ENCODE measurements at regions not wholly inside any gene's neighbourhood (a gene's known extent, or its start where the extent isn't known, plus 50 kb on each side); places are given as distances from the start of the nearest gene placed in this dataset.
"Not testable (repeated sequence)": the region's sequence is repeated elsewhere in the genome, so short reads cannot be mapped to it uniquely, and the experiment has no call there.

GRCh38 chr2:113386780-113387433 is 50.6 kb upstream of the ZNG1B start:
- DNase-seq (ENCODE audit: low read depth, low spot score): not testable (repeated sequence)

- not testable (repeated sequence) for DNase-seq (ENCODE audit: low read depth, low spot score)
Observed at GRCh38 chr2:113379621-113380020, 57.9 kb upstream of the ZNG1B start.

- DNase-seq (ENCODE audit: low read depth, low spot score): no peak
Observed at GRCh38 chr2:113376913-113377445, 60.5 kb upstream of the ZNG1B start.

DNA sequence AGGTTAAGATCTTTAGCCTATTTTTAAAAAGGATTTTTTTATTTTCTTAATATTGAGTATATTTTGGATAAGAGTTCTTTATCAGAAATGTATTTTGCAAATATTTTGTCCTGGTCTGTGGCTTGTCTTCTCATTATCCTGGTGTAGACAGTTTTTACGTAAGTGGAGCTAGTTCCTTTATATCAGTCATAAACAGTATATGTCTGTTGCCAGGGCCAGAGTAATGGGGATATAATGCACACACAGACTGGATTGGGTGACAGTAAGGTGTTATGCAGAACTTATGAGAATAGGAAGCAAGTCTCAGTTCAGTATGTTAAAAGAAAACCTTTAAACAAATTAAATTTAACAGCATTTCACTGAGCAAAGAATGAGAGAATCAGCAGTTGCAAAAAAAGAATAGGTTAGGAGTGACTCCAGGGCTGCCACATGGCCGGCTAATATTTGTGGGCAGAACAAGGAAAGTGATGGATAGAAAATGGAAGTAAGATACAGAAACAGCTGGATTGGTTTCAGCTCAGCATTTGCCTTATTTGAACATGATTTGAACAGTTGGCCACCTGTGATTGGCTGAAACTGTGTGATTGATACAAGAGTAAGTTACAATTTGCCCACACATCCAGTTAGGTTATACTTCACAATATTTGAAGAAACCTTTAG is 61.1 kb upstream of the ZNG1B start:
- no peak for DNase-seq (ENCODE audit: low read depth, low spot score)

DNA sequence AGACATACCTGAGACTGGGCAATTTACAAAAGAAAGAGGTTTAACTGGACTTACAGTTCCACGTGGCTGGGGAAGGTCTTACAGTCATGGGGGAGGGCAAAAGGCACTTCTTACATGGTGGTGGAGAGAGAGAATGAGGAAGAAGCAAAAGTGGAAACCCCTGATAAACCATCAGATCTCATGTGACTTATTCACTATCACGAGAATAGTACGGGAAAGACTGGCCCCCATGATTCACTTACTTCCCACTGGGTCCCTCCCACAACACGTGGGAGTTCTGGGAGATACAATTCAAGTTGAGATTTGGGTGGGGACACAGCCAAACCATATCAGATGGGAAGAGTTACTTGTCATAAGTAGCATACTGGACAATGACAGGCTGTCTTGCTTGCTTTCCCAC is 62.6 kb upstream of the ZNG1B start:
- not testable (repeated sequence) for DNase-seq (ENCODE audit: low read depth, low spot score)

- not testable (repeated sequence) for DNase-seq (ENCODE audit: low read depth, low spot score)
Observed at GRCh38 chr2:113372258-113372834, 65.1 kb upstream of the ZNG1B start.

- peak; percentile 41 for DNase-seq (ENCODE audit: low read depth, low spot score)
Observed at GRCh38 chr2:113370478-113371091, 66.9 kb upstream of the ZNG1B start.

- no peak for DNase-seq (ENCODE audit: low read depth, low spot score)
Observed at GRCh38 chr2:113370030-113370429, 67.5 kb upstream of the ZNG1B start.

GRCh38 chr2:113368581-113368980 is 68.9 kb upstream of the ZNG1B start:
- not testable (repeated sequence) for DNase-seq (ENCODE audit: low read depth, low spot score)

DNA sequence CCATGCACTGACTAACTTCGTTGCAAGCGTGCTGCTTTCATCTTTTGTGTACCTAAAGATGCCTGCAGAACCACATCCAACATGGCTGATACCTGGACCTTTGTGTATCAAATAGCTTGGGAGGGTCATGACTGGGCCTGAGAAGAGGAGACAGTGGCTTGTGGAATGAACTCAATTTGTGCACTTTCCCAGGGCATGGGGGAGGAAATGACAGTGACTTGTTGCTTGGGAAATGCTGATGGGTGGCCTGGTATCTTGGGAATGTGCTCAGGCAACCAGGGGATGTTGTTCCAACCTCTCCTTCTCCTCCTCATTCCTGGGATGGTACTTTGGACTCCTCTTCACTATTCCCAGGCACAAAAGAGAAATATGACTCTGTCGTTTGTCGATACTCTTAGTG is 70.7 kb upstream of the ZNG1B start:
- DNase-seq (ENCODE audit: low read depth, low spot score): not testable (repeated sequence)

GRCh38 chr2:113365791-113366190 is 71.7 kb upstream of the ZNG1B start:
- not testable (repeated sequence) for DNase-seq (ENCODE audit: low read depth, low spot score)

DNA sequence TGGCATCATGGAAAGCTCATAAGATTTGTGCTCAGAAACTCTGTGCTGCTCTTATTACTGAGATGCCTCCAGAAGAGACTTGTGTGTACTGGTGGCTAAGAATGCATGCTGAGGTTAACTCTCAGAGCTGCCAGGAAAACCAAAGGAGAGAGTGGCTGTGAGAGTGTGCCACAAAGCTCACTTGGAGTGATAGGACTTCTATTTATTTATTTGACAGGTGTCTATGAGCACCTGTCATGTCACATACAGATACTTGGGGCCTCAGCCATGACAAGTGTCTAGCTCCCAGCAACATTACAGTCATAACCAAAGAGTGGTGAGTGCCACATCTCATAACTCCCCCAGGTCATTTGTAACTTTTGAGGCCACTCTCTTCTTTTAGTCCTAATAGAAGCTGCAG is 72.2 kb upstream of the ZNG1B start:
- not testable (repeated sequence) for DNase-seq (ENCODE audit: low read depth, low spot score)

DNA sequence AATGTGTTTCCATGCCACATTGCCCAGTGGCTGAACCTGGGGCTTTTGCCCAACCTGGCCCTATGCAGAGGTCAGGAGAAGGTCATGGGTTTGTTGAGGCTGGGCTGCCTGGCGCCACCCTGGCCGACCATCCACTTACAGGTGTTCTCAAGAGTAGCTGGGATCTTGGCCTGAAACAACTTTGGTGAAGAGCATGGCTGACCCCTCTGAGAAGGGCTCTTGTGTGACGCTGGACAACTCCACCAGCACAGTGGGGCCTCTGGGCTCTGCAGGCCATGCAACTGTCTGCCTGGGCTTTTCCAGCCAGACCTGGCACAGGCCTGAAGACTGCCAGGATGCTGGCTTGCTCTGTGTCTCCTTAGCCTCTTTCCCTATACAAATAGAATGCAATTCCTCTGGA is 76.4 kb upstream of the ZNG1B start:
- no peak for DNase-seq (ENCODE audit: low read depth, low spot score)

GRCh38 chr2:113357071-113357470 is 78.3 kb upstream of the PAX8 start:
- no peak for DNase-seq (ENCODE audit: low read depth, low spot score)

DNA sequence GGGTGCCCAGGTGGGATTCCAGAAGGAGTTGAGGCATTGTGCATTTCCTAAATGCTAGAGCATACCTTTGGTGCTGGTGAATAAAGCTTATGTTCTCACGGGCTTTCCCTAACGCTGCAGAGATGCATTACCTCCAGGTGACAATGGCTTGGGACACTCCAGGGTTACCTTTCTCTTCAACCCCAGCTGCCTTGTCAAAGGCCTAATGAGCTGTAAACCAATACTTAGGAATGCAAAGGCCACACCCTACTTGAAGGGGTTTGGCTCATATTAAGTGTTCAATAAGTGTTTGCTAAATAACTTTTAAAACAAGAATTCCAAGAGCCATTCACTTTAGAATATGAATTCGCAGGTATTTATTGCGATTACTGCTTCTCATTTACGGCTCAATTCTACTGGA is 77.6 kb upstream of the PAX8 start:
- not testable (repeated sequence) for DNase-seq (ENCODE audit: low read depth, low spot score)

DNA sequence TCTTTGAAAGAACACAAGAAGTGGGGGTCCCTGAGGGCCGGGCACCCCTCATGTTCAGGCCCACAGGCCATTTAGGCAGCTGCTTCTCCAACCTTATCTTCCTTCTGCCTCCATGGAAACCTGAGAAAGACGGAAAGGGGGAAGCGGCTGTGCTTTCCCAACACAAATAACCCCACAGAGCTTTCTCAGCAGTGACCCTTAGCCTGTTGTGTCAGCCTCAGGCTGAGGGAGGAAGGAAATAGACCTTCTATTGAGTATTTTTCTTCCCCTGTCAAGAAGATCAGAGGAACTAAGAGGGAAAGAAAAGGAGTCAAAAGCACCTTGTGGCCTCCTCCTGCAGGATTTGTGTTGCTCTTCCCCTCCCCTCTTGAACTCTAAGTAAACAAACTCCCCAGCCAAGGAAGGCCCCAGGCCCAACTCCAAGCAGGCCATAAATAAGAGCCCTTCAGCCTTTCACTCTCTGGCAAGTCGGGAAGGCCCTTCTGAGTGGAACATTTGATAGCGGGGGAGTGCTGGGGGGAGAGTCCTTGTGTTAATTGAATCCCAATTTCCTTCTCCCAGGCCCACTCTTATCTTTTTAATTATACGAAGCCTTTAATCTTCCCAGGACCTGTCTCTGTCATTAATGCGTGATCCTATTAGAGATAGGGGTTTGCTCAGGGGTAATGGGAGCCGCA is 76.8 kb upstream of the PAX8 start:
- DNase-seq (ENCODE audit: low read depth, low spot score): not testable (repeated sequence)

- DNase-seq (ENCODE audit: low read depth, low spot score): no peak
Observed at GRCh38 chr2:113351375-113352355, 72.9 kb upstream of the PAX8 start.

DNA sequence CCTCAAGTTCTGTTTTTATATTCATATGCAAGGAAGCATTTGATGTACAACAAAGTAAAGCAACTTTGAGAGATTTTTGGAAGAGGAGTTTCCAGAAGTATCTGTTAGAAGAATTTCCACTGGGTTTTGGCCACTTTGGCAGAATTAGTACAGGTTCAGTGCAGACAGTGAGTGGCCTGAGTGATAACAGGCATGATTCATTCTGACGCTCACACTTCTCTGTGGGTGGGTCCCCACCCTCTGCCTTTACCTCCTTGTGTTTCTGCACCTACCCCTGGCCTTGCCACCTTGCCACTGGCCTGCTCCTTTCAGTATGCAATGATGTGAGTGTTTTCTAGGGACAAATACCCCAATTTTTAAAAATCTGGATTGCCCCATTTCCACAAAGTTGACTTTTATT is 65.1 kb upstream of the PAX8 start:
- not testable (repeated sequence) for DNase-seq (ENCODE audit: low read depth, low spot score)

DNA sequence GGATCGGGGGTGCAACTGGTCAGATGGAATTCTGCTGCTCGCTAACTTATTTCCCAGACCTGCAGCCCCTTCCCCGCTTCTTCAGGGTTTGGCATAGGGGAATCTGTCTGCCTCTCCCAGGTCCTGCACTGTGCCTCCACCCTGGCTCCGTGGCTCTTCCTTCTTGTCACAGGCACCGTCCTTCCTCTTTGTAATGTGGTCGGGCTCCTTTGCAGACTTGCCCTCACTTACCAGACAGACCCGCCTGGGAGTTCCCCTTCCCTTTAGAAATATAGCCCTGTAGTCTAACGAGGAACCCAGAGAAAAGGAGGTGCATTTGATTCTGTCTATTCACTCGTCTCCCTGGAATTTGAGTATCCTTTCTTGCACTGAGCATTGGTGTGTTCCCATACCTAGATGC is 63.9 kb upstream of the PAX8 start:
- no peak for DNase-seq (ENCODE audit: low read depth, low spot score)

GRCh38 chr2:113341870-113342253 is 63.1 kb upstream of the PAX8 start:
- not testable (repeated sequence) for DNase-seq (ENCODE audit: low read depth, low spot score)
